Body of pancreas (tissue), 4 donors: ENCODE measurements at regions not wholly inside any gene's neighbourhood (a gene's known extent, or its start where the extent isn't known, plus 50 kb on each side); places are given as distances from the start of the nearest gene placed in this dataset.

ENCODE experiments used
- POLR2A ChIP-seq, 3 donors: fragments of 450-650 bp; IDR thresholded peaks; one replicate each; pipeline ENCODE4 v1.6.1; 2016; ENCODE audit warnings: antibody characterized with exemption in 3 of 3, mild to moderate bottlenecking in 2 of 3
- TF ChIP-seq, protein P1 (sequence below), 7 experiments: fragments of 450-650 bp in 4 of 7; fragments of 200-600 bp in 3 of 7; sonication (generic) in 3 of 7; IDR thresholded peaks; one replicate each; pipeline ENCODE4 v1.5.1; 2016 to 2019; ENCODE audit warnings: antibody characterized with exemption in 7 of 7

DNA sequence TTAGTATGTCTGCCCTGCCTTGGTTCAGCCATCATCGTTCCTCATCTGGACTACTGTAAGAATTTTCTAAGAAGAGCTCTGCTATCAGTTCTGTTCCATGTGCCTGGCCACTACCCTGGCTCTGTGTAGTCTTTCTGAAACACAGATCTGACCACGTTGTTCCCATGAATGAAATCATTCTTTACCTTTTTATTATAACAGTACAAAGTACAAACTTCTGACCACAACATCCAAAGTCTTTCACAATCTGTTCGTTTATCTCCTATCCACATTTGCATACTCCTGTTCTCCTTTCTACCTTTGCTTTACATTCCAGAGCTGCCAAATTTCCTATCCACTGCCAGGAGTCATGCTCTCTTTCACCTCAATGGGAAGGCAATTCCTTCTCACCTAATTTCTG lies 284.6 kb upstream of the LRP1B start:
- TF ChIP-seq, protein P1, sequence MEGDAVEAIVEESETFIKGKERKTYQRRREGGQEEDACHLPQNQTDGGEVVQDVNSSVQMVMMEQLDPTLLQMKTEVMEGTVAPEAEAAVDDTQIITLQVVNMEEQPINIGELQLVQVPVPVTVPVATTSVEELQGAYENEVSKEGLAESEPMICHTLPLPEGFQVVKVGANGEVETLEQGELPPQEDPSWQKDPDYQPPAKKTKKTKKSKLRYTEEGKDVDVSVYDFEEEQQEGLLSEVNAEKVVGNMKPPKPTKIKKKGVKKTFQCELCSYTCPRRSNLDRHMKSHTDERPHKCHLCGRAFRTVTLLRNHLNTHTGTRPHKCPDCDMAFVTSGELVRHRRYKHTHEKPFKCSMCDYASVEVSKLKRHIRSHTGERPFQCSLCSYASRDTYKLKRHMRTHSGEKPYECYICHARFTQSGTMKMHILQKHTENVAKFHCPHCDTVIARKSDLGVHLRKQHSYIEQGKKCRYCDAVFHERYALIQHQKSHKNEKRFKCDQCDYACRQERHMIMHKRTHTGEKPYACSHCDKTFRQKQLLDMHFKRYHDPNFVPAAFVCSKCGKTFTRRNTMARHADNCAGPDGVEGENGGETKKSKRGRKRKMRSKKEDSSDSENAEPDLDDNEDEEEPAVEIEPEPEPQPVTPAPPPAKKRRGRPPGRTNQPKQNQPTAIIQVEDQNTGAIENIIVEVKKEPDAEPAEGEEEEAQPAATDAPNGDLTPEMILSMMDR (IDR thresholded peaks at IDR 0.05) = no peak
- no peak for TF ChIP-seq POLR2A (IDR thresholded peaks at IDR 0.05)
